ENCODE measurements at regions not wholly inside any gene's neighbourhood (a gene's known extent, or its start where the extent isn't known, plus 50 kb on each side); places are given as distances from the start of the nearest gene placed in this dataset.

GRCh38 chrX:97787849-97788248 lies 904.1 kb downstream of the RPA4 start:
- no TSS peak for BruUV-seq (replicated peaks)
- no peaks in the 10 kb centered on the region for H4K20me1 ChIP-seq (ENCODE audit: insufficient read depth, low read length)
- in situ Hi-C loops (cut with MboI; ENCODE audit: low sequenced_read_pairs) (no loop called here), intact Hi-C loops (cut with micrococcal nuclease) (no loop called here), dilution Hi-C loops (cut with HindIII; ENCODE audit: low sequenced_read_pairs, unreplicated experiment) (no loop called here)
- no peak overlapping the region for H4K91ac ChIP-seq (ENCODE audit: insufficient read depth, low read depth, low read length)
- TF ChIP-seq CHD1 (IDR thresholded peaks at IDR 0.05; ENCODE audit: low read depth, low read length) (no peak), FOS (IDR thresholded peaks at IDR 0.05; ENCODE audit: low read depth, low read length) (no peak), MAZ (IDR thresholded peaks at IDR 0.05; ENCODE audit: borderline replicate concordance, low read depth, low read length) (no peak), CEBPB (IDR thresholded peaks at IDR 0.05; ENCODE audit: low read depth, low read length) (no peak), MAFK (IDR thresholded peaks at IDR 0.05; ENCODE audit: low read depth, low read length) (no peak), NFE2L2 (IDR thresholded peaks at IDR 0.05; ENCODE audit: low read depth, low read length) (no peak), BHLHE40 (IDR thresholded peaks at IDR 0.05; ENCODE audit: low read depth, low read length) (no peak), SMC3 (IDR thresholded peaks at IDR 0.05; ENCODE audit: low read depth, low read length) (no peak), RFX5 (IDR thresholded peaks at IDR 0.05; ENCODE audit: low read depth, low read length) (no peak), RCOR1 (IDR thresholded peaks at IDR 0.05; ENCODE audit: insufficient replicate concordance, low read length) (no peak), POLR2A (IDR thresholded peaks at IDR 0.05; ENCODE audit: low read depth, low read length) (no peak)
- H3K4me1 ChIP-seq (ENCODE audit: control insufficient read depth, insufficient read depth, low read length), result no peaks in the 10 kb centered on the region
- H2AFZ ChIP-seq (replicated peaks; ENCODE audit: low read length, poor library complexity), result no peak overlapping the region
- ChIA-PET CTCF (no interaction called here), POLR2A (ENCODE audit: unreplicated experiment) (no interaction called here)
- no peaks in the 10 kb centered on the region for H3K79me1 ChIP-seq (ENCODE audit: low read depth in 1 of 2, low read length in 2 of 2)
- DNase-seq (no peak), ATAC-seq (ENCODE audit: low read depth) (no peak)
- H3K14ac ChIP-seq (replicated peaks; ENCODE audit: low read depth, low read length), result no peak overlapping the region
- no peaks in the 10 kb centered on the region for H3K36me3 ChIP-seq (ENCODE audit: control insufficient read depth, insufficient read depth, low read length)
- H2BK120ac ChIP-seq (ENCODE audit: low read depth, low read length), result no peak overlapping the region
- no peak overlapping the region for H2AK5ac ChIP-seq (ENCODE audit: low read depth, low read length)
- H3K56ac ChIP-seq (ENCODE audit: extremely low read depth, insufficient read depth, low read length), result no peak overlapping the region
- no peaks in the 10 kb centered on the region for H3K27me3 ChIP-seq (ENCODE audit: control insufficient read depth, insufficient read depth, low read length)
- H3K4me2 ChIP-seq (ENCODE audit: low read depth, low read length), result no peak overlapping the region
- H2BK5ac ChIP-seq (ENCODE audit: low read depth, low read length, poor library complexity, severe bottlenecking), result no peak overlapping the region
- WGBS, 2 experiments (ENCODE audit: extremely low coverage in 2 of 2, insufficient read length in 1 of 2), result no CpG with 5 or more reads among the region's 2 CpGs
- H3K23ac ChIP-seq (ENCODE audit: low read depth, low read length), result no peak overlapping the region
- H3K27ac ChIP-seq (ENCODE audit: insufficient read depth, low read length), result no peak overlapping the region
- no peak overlapping the region for H3K4ac ChIP-seq (ENCODE audit: low read depth, low read length)
- H3K9me3 ChIP-seq (ENCODE audit: control insufficient read depth, insufficient read depth, low read length), result no peaks in the 10 kb centered on the region
- H3K9me1 ChIP-seq (ENCODE audit: insufficient read depth, low read length), result no peaks in the 10 kb centered on the region
- no peak overlapping the region for H2BK15ac ChIP-seq (ENCODE audit: low read depth, low read length)
- H3K4me3 ChIP-seq (ENCODE audit: insufficient read depth, low read depth, low read length), result no peak overlapping the region
- H2AK9ac ChIP-seq (replicated peaks; ENCODE audit: low read depth, low read length, poor library complexity), result no peak overlapping the region
- no peak overlapping the region for H4K5ac ChIP-seq (ENCODE audit: low read depth, low read length)
- no peak overlapping the region for H3K18ac ChIP-seq (ENCODE audit: low read depth, low read length)
- no peak overlapping the region for H3K9ac ChIP-seq (ENCODE audit: low read depth, low read length)
- no peak overlapping the region for H2BK20ac ChIP-seq (ENCODE audit: low read depth, low read length)
- H4K8ac ChIP-seq (ENCODE audit: low read depth in 2 of 2, low read length in 2 of 2), result no peak overlapping the region
